ENCODE measurements at regions not wholly inside any gene's neighbourhood (a gene's known extent, or its start where the extent isn't known, plus 50 kb on each side); places are given as distances from the start of the nearest gene placed in this dataset.

DNA sequence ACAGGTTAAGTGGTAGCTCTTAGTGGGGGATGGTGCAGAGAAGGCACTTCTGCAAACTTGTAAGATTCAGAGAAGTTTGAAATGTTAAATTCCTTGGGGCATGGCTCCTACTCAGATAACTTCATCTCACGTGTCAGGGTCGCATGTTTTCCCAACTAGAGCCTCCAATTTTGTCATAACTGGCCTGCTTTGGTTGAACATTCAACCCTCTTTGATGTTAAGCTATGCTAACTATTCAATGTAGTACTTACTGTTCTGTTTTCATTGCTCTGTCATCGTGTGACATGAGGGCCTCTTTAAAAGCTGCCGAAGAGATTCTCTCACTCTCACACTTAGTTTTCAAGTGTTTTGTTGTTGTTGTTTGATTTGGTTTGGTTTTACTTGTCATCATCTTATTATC is 280.8 kb downstream of the CDH11 start:
- TF ChIP-seq RAD21 (IDR thresholded peaks at IDR 0.05; ENCODE audit: low read depth) (no peak), REST (IDR thresholded peaks at IDR 0.05; ENCODE audit: low read depth) (no peak), EP300 (IDR thresholded peaks at IDR 0.05; ENCODE audit: borderline replicate concordance) (no peak)
- TF ChIP-seq, protein P1, sequence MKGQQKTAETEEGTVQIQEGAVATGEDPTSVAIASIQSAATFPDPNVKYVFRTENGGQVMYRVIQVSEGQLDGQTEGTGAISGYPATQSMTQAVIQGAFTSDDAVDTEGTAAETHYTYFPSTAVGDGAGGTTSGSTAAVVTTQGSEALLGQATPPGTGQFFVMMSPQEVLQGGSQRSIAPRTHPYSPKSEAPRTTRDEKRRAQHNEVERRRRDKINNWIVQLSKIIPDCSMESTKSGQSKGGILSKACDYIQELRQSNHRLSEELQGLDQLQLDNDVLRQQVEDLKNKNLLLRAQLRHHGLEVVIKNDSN (IDR thresholded peaks at IDR 0.05): no peak
